ENCODE measurements at regions not wholly inside any gene's neighbourhood (a gene's known extent, or its start where the extent isn't known, plus 50 kb on each side); places are given as distances from the start of the nearest gene placed in this dataset.

DNA sequence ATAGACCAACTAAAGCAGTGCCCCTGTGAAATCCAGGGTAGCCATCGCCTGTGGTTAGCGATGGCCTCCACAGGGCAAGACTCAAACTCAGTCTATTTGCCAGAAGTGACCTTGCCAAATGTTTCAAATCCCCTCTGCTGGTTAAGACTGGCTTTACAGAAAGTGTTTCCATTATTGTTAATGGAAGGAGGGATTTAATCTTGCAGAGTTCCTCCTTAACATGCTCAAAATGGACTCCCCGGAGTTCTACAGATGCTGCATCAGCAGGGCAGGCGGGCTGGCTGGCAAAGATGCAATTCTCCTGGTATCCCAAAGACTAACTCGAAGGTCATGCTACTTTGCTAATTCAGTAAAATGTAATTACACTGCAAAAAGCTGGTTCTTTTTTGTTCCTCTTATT lies 313.0 kb upstream of the SLC7A11 start:
- DNase-seq = no peak

DNA sequence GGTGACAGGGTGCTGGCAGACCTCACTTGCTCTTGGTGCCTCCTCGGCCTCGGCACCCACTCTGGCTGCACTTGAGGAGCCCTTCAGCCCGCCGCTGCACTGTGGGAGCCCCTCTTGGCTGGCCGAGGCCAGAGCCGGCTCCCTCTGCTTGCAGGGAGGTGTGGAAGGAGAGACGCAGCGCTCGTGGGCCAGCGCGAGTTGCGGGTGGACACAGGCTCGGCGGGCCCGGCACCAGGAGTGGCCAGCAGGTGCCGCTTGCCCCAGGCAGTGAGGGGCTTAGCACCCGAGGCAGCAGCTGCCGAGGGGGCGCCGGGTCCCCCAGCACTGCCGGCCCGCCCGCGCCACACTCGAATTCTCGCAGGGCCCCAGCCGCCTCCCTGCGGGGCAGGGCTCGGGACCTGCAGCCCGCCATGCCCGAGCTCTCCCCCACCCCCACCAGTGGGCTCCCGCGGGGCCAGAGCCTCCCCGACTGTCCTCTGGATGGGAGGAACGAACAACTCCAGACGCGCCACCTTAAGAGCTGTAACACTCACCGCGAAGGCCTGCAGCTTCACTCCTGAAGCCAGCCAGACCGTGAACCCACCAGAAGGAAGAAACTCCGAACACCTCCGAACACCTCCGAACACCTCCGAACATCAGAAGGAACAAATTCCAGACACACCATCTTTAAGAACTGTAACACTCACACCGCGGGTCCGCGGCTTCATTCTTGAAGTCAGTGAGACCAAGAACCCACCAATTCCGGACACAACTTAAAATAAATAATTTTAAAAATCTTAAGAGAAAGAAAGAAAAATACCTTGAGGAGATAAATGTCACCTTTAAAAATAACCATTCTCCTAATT lies 311.1 kb upstream of the SLC7A11 start:
- DNase-seq = no peak

DNA sequence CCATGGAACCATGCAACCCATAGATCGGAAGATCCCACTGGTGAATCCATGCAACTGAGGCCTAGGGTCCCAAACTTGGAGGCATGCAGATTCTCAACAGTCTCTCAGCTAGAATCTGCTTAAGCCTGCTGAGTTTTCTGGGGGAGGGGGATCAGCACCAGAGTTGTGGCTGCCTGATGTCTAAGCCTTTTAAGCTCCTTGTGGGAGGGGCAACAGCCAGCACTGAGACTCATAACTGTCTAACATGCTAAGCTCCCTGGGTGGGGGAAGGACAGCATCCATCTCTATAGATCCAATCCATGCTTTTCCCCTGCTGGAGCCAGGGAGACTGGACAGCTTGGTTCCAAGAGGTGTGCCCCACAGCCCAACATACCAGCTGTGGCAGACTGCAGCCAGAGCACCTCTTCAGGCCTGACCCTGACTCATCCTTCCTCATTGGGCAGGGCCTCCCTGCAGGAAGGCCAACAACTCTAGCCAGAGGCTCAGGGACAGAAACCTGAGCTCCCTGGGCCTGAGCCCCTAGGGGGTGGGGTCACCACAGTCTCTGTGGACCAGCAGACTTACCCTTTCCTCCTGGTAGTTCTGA lies 300.1 kb upstream of the SLC7A11 start:
- DNase-seq = no peak

DNA sequence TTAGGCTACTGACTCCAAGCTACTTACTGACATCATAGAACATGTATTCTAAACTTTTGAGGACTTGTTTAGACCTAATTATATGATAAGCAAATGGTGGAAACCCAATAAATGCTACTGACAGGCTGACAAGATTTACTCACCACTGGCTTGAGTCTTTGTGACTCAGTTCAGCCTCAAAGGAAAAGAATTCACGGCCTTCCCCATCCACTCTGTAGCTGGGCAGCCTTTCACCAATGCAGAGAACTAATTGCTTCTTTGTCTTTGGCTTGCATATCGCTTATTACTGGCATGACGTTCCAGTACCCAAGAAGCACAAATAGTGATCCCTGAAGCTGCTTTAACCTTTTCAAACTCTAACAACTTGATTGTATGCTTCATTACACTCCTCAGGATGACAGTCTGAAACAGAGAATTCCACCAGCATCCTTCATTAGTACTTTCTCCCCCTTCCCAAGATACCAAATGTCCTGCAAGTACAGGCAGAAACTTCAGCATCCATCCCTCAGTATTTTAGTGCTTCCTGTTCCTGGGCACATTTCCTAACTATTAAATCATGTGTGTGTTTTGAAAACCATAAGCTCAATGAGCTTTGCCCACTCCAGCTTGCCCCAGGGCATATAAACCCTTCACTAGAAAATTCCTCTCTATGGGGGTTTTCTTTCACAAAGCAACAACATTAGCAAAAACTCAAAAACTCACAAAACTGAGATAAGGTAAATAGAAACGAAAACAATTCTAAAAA lies 298.1 kb upstream of the SLC7A11 start:
- DNase-seq = no peak

DNA sequence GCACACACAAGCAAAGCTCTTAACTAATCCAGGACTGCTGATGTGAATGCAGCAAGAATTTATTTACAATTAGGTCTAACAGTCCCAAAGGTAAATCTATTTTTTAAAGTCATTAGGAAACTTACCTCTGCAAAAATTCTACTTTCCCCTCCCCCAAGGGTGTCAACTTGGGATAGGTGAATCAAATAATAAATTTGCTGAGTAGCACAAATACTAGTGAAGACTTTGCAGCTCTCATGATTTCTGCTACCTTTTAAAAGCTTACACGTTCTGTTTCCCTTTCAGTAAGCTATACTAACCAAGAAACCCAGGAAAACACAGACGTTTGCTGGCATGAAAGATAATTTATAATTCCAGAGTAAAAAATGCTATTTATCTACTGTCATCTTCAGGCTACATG lies 296.6 kb upstream of the SLC7A11 start:
- DNase-seq = no peak

DNA sequence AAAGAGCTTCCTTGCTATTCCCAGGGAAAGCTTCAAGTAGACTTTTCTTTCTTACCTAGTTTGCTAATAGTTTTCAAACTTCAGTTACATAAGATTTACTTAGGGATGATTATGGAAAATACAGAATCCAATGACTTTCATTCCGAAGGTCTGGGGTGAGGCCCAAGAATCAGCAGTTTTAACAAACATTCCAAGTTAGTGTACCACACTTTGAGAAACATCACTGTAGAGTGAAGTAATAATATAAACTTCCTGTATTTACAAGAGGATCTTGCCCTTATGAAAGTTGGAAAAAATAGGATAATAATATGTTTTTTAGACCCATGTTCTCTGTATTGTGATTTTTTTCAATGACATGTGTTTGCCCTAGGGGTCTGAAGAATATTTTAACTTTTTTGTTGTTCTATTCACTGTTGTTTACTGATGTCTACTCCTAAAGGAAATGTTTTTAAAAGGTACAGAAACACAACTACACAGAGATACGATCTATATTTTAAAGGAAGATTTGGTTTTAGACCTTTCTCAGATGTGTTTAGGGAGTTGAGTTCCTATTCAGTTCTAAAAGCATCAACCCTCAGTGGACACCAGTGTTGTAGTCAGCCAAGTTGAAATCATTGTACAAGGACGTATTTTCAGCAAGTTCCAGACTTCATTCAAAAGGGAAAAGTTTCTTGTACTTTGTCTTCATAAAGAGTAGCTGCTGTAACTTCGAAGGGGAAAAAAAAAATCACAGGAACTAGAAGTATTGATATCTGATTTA lies 295.8 kb upstream of the SLC7A11 start:
- DNase-seq = no peak

DNA sequence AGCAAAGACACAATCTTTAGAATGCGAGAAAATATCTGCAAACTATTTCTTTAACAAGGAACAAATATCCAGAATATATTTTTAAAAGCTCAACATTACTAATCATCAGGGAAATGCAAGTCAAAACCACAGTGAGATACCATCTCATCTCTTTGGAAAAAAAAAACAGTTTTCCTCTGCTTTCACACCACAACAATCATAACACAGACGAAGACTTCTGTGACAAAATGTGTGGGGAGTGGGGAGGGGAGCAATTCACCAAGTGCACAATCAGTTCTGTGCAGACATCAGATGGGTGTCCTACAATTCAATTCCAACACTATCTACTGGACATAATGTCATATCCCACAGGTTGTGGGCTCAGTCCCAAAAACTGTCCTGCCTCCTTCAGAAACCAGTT lies 293.2 kb upstream of the SLC7A11 start:
- no peak for DNase-seq

DNA sequence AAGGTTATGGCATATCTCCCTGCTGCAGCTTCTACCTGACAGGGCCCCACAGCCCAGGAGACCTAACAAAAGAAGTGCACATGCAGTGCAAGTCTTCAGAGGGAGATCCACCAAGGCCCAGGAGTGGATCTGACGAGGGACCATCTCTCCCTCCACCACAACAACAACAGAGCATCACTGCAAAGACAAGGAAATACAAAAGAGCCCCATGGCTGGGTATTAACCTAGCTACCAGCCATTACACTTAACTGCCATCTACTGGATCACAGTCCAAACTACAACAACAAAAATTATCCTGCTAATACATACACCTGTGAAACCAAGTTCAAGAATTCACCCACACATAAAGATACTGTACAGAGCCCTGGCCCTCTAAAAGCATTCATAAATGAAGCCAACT lies 280.2 kb upstream of the SLC7A11 start:
- peak in 1 of 2 experiments; percentile 1 for DNase-seq

DNA sequence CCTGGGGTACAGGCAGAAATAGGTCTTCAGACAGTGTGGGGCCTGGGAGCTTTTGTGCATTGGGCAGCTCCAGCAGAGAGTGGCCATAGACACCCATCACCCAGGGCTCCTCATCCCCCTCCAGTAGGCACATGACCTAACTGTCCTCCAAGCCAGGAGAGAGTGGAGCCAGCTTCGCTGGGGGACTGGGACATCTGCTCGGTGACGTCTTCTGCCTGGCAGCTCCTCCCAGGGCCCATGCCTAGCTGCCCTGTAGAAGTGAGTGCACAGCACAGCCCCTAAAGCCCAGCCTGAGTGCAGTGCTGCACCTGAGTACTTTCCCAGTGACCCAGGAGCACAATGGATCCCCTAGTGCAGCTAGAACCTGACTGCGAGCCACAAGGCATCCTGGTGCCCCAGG lies 279.7 kb upstream of the SLC7A11 start:
- no peak for DNase-seq

DNA sequence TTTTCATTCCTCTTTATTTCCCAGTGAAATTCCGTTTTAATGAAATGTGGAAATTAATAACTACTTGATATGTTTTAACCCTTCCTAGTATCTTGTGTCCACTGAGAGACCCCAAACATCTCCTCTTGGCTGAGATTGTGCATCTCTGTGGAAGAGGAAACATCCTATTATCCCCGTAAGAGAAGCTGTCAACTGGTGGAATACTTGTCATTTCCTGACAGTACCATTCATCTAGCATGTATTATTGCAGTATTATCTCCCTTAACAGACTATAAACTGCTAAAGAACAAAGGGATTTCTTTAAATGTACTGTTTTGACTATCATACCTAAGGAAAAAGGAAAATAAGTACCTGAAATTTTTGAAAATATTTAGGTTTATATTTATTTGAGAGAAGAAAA lies 277.3 kb upstream of the SLC7A11 start:
- no peak for DNase-seq

DNA sequence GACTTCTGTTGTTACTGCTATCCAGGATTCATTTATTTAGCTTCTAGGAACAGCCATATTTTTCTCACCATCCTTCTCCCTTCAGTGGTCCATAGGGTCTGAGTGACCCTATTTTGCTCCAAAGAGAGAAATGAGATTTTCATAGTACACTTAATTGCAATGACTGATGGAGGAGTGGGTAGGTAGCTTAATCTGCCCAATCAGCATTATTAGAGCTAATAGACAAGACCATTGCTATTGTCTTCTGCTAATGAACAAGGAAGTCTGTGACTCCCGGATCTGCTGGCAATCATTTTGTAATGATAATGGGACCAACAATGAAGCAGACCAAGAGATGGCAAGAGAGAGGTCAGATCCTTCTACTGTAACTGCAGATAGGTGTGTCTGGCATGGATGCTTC lies 271.4 kb upstream of the SLC7A11 start:
- DNase-seq = no peak

DNA sequence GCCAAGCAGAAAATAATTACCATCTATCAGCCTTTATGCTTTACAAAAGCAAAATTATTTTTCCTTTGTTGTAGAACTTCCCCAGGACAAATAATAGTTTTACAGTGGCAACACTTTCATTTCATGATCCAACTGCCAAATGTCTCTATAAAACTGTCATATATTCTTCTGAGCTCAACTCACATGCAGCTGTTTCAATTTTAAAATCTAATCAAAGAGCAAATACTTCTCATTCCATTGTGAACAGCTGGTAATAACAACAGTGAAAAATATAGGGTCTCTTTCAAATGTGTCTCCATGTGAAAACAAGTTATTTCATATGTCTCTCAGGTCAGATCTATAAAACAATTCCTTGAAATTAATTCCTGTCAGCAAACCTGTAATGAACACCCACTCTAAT lies 270.6 kb upstream of the SLC7A11 start:
- no peak for DNase-seq

DNA sequence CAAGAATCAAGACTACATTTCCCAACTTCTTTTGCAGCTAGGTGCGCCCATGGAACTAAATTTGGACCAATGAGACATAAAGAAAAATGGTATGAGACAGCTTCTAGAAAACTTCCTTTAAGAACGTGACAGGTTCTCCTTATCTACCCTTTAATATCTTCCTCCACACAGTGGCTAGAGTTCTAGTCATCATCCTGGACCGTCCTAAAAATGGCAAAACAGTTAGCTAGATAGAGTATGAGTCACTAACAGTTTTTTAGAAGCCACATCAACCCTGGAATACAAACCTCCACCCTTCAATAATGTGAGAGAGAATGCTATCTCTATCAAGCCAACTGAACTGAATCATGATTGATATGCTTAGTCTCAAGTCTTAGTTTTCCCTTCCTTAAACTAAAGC lies 267.9 kb upstream of the SLC7A11 start:
- DNase-seq = no peak

DNA sequence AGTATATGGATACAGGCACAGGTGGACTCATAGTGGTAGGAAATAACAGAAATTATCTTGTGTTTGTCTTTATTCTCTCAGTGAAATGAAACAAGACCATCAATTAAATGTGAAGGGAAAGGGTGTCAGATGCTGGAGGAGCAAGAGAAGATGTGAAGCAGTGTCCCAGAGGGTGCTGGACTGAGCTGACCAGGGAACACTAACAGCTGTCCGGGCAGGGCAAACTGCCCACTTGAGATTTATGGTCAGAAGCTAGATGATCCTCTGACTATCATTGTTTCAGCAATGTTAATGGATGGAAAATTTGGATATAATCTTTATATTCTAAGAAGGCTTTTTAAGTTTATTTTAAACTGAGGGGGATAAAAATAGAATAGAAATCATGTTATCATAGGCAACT lies 267.2 kb upstream of the SLC7A11 start:
- no peak for DNase-seq

DNA sequence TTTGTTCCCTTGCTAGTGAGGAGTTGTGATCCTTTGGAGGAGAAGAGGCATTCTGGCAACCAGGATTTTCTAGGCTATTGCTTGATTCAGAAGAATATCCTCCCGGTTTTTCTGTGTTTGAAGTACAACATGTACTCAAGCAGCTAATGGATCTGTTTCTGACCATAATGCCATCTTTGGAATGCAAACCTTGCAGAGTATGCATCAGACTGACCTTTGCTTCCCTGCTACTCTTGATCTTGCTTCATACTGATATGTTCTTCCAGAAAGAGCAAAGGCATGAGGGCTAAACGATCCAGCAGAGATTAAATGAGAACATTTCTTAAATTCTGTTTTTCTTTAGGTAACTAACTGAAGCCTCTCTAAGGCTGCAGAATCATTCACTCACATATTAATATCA lies 265.4 kb upstream of the SLC7A11 start:
- DNase-seq = no peak

DNA sequence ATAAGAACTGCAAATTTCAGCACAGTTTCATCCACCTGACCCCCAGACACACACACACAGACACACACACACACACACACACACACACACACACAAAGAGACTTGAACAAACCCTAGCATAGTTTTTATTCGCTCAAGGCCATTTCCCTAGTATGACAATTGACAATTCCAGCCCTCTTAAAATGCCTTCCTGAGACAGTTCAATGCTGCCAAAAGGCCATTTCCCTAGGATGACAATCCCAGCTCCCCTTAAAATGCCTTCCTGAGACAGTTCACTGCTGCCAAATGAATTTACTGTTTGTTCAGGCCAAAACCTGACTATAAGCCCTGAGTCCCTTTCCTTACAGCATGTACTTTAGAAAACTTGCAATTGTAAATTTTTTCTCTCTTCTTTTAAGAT lies 259.5 kb upstream of the SLC7A11 start:
- no peak for DNase-seq

DNA sequence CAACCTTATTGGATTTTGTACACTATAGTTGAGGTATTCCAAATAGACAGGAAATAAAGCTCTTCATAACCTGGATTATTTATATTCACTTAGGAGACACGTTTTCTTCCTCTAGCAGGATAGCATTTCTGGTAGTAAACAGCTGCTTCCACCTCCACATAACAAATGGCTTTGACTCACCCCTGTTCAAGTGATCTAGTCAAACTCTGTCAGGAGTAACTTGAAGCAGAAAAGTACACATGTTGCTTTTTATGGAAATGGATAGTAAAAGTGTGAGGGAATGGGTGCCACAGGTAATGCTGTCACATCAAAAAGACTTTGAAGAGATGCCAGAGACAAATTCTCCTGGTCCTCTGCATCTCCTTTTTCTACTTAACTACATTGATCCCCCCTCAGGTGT lies 258.7 kb upstream of the SLC7A11 start:
- no peak for DNase-seq

DNA sequence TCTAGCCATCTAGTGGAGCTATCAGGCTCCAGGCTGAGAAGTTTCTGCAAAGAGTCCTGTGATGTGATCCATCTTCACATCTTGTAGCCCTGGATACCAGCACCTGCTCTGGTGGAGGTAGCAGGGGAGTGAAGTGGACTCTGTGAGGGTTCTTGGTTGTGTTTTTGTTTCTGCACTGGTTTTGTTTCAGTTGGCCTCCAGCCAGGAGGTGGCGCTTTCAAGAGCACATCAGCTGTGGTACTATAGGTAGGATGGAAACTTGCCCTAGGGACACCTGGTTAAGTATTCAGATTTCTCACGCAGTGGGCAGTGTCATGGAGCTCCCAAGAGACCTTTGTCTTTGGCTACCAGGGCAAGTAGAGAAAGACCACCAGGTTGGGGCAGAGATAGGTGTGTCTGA lies 257.5 kb upstream of the SLC7A11 start:
- DNase-seq = no peak

DNA sequence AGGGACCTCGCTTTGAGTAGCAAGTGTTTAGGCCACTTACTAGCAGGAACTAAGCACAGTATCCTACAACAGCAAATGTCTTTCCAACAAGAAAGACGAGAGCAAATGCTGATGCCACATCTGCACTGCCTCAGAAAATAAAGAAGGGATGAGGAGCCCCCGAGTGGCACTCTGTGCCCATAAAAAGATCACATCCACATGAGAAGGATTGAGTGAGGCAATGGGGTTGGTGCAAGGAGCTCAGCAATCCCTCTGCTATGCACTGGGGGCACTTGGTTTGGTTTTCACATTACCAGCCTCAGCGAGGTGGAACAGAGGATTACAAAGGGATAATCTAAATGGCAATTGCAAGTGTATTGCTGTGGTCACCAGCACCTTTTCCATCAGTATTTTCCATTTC lies 252.8 kb upstream of the SLC7A11 start:
- peak in 1 of 2 experiments; percentile 23 for DNase-seq

DNA sequence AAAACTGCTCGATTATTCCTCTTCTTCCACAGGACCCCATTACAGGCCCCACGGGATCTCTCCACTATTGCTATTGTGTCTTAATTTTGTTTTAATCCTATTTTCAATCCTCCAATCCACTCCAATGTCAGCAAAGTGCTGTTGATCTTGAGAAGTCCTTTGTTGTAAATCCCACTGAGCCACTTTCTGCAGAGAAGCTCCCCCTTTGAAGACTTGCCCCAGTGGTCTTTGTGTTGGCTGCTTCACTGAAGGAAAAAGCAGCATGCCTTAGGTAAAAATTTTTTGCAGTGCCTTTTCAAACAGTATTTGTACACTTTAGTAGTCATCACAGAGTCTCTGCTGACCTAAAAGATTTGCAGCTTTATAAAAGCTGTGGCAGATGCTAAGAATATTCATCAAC lies 252.0 kb upstream of the SLC7A11 start:
- no peak for DNase-seq

DNA sequence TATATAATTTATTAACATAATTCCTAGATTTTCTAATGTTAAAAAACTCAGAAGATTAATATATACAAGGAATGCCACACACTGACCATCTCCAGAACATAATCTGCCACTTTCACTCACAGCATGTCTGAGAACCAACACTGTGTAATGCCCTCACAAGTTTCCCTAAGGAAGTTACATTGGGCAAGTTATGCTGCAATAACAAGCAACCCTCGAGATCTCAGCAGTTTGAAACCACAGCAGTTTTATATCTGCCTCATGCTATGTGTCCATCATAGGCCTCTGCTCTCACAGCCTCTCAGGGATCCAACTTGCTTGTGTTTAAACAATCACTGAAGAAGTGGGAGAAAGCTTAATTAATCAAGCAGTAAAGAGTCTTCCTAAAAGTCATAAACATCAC lies 250.0 kb upstream of the SLC7A11 start:
- DNase-seq = no peak

DNA sequence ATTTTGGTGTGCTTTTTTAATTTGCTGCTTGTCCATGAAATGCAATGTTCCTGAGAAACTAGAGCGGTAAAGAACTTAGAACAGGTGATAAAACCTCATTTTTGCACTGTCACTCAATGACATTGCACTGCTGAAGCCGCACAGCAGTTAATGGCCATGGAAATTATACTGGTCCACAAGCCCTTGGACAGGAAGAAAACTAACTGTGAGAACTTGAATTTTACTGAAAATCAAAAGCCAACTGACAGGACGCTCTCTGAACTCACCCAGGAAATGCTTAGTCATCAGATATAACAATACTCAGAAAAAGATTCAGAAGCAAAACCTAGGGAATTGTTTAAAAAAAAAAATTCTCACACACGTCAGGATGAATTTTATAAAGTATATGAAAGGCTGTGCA lies 246.4 kb upstream of the SLC7A11 start:
- DNase-seq = no peak

DNA sequence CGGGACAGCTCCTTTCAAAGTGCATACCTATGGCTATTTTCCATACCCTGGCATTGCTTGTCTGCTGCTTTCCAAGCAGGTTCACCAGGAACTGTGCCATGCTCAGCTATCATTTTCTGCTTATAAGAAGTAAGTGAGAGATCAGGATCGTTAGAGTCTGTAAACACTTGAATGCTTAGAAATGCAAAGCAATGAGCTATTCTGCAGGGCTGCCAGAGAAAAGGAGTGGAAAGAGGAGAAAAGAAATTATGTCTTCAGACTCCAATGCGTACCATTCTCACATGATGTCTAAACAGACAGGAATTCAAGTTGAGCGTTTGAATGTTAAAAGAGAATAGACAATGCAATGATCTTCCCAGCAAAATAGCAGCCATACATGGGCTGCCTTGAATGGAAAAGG lies 245.5 kb upstream of the SLC7A11 start:
- no peak for DNase-seq

Data from SW 1271 (cell line).